IPS DF 4.7 (cell line): ENCODE measurements at regions not wholly inside any gene's neighbourhood (a gene's known extent, or its start where the extent isn't known, plus 50 kb on each side); places are given as distances from the start of the nearest gene placed in this dataset.

ENCODE experiments used
- DNase-seq: peaks from one replicate; pipeline ENCODE4 v3.0.0-alpha.2; 2013; ENCODE audit warnings: low spot score; ENCODE audit errors: extremely low read depth

DNA sequence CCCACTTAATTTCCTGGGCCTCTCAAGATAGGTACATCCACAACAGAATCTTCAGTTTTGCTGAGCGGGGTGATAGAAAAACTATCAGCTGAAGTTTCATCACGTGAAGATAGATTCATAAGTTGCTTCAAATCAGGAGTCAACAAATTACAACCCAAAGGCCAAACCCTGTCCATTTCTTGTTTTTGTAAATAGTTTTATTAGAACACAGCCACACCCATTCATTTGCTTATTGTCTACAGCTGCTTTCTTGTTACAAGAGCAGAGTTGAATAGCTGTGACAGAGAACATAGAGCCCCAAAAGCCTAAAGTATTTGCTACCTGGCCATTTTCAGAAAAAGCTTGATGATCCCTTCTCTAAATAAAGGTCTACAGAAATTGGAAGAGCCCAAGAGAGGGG lies 300.1 kb upstream of the CDH5 start:
- no peak for DNase-seq

DNA sequence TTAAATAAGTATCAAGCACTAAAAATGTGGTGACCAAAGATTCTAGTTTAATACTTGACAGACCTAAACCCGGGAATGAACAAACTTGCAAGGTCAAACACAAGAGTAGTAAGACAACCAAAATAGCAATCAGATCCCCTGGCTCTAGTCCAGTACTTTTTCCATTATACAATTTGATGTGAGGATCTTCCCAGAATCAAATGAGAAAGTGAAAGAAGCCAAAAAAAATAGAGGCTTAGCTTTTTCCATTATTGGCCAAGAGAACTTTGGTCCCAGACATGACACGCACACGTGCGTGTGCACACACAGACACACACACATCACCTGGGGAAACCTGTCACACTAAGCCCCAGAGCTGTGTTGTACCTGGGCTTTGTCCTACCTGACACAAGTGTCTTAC lies 300.6 kb upstream of the CDH5 start:
- no peak for DNase-seq

DNA sequence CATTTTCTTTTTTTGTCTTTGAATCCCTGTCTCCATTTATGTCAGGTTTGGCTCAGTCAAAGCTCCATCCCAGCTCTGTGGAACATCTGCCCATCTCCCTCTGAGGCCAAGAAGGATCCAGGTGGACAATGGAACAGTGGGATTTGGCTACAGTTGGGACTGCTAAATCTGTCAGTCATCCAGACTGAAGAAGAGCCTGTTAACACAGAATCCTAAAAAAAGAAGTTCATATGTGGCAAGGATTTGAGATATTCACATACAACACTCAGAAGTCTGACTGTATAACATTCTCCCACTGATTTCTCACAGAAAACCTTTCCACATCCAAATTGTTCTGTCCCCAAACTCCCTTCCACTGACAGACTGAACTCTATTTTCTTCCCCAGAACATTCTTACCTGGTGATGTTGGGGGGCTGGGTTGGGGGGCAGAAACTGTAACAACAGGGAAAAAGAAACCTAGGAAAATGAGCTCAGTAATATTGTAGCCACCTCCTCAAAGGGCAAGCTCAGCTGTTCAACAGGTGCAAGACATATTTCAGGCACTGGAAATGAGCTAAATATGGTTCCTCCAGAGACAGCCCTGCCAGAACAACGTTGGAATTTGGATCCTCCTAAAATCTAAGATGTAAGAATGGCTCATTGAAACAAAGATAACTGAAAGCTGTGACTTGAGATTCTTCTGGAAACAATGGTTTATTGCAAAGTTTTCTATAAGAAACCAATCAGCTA lies 301.5 kb upstream of the CDH5 start:
- no peak for DNase-seq

DNA sequence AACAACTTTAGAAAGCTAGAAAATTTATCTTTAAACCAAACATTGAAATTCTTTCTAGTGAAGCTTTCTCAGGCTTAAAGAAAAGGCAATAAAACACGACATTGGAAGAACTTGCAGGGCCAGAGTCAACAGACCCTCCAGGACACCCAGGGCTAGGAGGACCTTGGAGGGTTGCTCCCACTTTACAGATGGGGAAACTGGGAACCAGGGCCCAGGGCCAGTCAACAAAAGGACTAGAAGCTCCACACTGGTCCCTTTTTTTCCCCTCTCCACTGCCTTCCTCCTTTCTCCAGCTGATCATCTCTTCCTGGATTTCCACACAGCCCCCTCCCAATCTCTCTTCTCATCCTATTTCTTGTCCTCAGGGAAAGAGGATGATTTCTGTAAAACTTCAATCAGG lies 307.7 kb upstream of the CDH5 start:
- no peak for DNase-seq

DNA sequence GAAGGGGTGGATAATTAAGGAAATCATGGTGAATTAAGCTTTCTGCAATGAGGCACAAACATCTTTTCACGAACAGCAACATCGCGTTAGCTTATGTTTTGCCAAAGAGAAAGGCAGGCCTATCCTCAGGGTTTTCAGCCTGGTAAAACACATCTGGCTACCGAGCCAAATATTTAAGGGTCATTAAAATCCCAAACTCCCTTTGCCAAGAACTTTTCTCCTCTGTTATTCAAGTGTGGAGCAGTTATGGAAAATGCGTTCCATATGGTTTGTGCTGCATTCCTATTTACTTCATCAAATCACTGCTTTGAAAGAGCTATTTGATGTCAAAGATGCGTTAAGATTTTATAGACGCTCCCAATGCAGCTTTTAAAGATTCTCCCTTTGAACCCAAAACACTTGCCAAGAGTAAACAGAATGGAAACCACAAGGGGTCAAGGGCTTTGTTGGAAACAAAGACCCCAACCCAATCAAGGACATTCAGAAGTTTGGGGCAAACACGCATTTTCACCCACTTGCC lies 308.3 kb upstream of the CDH5 start:
- no peak for DNase-seq

DNA sequence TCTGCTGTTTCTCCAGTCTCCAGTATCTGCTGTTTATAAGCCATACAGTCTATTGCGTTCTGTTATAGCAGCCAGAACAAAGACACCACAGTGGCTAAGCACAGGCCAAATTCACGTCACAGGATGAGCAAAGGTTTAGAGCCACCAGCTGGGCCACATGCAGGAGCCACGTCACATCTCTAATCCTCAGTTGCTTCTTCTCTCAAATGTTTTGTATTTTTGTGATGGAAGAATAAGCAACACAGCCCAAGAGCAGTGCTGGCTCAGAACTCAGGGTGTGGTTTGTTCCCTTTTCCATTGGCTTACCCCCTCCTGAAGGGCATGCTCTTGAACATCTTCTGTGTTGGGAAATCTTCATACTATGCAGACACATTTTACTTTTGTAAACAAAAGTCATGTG lies 309.4 kb upstream of the CDH5 start:
- no peak for DNase-seq

DNA sequence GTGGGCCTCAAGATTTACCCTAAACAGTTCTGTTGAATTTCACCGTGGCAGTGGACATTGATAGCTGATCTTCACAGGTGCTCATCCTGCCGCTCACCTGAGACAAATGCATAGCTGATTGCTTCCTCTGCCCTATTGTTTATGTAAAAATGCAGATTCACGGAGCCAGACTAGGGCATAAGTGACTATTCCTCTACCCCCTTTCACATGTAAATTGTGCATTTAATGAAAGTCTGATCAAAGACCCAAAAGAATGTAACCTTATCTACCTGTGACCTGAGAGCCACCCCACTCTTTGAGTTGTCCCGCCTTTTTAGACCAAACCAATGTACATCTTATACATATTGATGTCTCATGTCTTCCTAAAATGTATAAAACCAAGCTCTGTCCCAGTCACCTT lies 312.4 kb upstream of the CDH5 start:
- no peak for DNase-seq

DNA sequence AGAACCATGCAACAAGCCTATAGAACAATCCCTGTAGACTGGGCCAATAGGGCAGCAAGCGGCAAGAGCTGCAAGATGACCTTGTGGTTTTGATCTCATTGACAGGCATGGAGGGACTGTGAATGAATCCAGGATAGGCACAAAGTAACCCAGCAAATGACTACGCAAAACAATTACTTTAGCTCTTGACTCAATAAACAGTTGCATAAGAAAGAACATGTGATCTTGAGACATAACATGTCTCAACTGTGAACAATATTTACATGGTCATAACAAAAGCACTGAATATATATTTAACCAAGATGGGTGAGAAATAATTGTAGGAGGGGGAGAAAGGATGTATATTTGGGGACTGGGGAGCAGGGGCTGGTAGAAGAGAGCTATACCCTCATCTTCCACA lies 313.7 kb upstream of the CDH5 start:
- no peak for DNase-seq

DNA sequence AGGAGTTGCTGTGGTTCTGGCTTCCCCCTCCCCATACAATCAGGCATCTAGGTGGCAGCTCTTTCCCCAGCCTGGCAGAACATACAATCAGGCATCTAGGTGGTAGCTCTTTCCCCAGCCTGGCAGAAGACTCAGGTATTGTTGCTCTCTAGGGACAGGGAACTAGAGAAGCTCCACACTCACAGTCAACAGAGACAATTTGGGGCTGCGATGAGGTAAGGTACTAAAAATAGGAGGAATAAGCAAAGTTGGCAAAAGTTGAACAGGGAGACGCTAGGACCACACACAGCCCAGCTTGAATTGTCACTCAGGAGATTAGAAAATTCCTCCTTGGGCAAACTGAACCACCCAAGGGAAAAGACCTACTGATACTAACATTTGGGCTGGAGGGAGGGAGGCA lies 315.5 kb upstream of the CDH5 start:
- no peak for DNase-seq

DNA sequence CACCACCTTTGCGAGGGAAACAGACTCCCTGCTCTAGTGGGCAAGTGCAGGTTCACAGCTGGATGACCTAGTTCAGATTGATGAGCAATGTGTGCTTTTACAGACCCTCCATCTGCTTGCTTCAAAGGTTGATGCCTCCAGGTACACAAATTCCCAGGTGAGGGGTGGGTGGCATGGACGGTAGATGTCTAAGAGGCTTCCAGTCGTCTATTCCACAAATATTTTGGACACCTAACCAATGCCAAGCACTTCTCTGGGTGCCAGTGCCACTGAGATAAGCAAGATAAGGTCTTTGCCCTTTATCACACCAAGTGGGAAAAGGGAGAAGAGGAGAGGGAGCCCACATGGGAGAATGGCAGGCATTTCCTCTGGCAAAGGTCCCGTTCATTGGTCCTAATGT lies 316.6 kb upstream of the CDH5 start:
- no peak for DNase-seq

DNA sequence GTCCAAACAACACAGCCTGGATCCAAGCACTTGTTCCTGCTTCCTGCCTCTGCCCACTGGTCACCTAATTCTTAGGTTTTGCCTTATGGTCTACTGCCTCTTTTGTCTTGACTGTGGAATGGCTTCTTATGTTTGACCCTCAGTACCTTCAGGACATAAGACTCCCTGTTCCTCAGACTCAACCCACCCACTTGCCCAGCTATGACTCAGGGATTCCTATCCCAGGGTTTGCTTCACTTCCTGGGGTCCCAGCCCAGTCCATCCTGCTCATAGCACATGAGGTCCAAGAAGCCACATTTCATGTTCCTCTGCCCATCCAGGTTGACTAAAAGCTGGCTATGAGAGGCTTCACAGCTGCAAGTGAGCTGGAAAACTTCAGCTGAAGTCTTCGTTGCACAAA lies 320.9 kb upstream of the CDH5 start:
- DNase-seq, result no peak

DNA sequence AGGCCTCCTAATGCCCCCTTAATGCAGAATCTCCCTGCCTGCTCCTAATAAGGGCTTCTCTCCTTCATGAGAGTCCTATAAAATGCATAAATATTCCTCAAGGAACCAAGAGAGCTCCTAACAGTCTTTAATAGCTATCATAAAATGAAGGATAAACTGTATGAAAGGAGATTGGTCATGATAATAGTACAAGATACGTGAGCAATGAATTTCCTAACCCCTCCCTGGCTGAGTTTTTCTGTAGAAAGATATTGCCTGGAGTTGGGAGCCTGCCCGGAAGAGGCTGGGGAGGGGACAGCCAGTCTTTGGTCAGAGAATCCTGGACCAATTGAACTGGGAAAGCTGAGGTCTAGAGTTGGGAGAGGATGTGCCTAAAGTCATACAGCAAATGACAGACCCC lies 321.9 kb upstream of the CDH5 start:
- no peak for DNase-seq

DNA sequence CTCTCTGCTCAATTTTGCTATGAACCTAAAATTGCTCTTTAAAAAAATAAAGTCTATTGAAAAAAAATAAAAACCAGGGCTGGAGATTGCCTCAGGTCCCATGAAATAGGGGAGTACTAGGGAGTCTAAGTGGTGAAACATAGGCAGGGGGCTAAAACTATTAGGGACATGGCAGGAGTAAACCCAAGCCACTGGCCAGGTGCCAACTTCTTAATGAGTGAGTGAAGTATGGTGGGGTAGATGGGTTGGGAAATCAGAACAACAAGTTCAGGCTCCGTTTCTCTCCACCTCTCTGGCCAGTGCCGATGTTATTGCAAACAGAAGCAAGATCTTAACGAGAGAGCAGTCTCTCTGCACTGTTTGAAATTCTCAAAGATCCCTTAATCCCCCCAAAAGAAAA lies 322.4 kb upstream of the CDH5 start:
- no peak for DNase-seq

DNA sequence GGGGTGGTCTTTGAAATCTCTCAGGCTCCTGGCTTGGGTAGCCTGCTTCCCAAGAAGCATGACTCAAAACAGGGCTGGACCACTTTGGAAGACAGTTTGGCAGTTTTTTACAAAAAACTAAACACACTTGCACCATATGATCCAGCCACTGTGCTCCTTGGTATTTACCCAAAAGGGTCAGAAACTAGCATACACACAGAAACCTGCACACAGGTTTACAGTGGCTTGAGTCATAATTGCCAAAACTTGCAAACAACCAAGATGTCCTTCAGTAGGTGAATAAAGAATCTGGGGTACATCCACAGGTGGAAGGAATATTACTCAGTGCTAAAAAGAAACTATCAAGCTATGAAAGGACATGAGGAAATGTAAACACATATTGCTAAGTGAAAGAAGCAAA lies 323.2 kb upstream of the CDH5 start:
- DNase-seq, result no peak

DNA sequence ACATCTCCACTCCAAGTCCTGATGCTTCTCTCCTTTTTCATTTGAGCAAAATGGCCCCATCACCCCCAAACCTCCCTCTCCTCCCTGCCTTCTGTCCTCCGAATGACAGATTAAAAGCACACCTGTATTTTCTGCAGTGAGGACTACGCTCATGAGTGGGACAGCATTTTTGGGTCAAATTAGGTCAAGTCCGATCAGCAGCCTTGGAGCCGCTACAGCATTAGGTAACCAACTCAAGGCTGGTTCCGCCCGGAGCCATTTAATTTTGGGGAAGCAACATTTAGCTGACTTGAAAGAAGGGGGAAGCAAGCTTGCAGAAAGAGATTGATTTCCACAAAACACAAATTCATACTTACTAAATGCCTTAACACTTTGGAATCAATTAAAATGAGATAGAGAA lies 324.1 kb upstream of the CDH5 start:
- DNase-seq, result no peak

DNA sequence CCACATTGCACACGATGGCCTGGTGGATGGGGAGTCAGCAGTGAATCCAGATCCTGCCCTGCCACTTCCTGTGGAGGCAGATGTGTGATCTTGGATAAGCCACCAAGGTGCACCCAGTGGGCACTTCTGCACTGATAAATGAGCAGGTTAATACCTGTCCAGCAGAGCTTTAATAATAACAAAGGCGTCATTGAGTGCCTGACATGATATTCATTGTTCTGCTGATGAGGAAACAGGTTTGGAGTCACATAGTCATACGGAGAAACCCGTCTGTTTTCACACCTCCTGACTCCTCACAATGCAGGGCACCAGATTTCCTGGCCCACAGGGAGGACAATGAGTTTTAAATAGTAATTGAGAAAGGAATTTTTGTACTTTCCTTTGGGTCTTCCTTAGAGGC lies 324.6 kb upstream of the CDH5 start:
- no peak for DNase-seq

DNA sequence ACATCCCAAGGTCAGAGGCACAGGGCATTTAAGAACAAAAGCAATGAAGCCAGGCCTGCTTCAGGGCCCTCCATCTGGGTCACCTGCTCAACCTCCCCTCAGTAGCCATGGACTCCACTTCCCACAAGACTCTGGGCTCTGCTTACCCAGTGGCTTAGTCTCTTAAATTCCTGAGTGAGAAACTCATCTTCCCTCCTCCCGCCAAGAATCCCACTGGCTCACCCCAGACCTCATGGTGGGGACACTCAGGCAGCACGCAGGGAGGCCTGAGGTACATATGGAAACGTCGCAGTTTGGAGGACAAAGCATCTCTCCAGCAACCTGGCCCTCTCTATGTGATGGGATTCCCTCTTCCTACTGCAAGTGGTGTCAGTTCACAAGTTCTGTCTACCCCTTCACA lies 326.7 kb upstream of the CDH5 start:
- no peak for DNase-seq

DNA sequence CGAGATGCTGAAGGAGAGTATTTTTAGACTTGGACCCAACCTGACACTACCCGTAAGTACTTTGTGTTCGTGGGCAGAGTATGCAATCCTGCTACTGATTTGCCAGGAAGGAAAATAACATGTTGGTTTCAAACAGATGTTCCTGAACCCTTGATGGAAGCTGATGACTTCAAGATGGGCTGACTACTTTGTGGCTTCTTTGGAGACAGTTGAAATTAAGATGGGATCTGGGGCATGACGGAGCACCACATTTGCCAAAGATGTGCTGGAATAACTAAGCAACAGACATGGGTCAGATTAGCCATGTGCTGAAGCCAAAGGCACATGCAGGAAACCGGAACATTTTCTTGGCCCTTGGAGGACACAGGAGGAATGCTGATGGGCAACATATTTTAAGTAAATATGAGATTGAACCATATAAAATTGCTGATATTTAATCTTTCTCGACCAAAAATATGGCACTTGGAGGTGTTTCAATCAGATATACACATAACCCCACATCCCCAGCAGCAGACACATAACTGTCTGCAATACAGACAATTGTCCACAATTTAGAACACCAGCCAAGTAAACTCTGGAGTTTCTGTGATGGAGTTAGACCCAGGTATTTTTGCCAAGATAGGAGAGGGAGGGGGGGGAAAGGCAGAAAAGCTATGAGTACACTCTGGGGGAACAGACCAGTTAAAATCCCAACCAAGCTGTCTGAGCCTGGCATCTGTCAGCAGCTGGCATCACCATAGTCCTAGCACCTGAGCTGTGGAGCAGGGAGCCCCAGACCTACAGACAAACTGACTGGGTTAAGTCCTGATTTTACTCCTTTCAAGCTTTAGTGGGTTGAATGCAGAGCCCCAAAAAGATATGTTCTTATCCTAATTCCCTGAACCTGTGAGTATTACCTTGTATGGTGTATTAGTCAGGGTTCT lies 329.4 kb upstream of the CDH5 start:
- no peak for DNase-seq

DNA sequence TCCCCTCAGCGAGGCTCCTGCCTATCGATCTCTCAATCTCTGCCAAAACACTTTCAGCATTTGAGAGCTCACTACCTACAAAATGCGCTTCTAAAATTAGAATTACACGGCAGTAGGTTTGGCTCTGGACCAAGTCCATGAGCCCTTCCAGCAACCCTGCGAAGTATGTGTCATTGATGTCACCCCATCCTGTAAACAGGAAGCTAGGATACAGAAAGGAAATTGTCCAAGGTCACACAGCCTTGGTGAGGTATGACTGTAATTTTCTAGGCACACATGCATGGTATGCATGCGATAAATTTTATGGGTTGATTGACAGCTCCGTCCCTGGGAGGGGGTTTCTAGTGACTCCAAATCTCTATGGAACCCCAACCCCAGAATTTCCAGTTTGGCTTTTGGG lies 330.3 kb upstream of the CDH5 start:
- DNase-seq, result no peak

DNA sequence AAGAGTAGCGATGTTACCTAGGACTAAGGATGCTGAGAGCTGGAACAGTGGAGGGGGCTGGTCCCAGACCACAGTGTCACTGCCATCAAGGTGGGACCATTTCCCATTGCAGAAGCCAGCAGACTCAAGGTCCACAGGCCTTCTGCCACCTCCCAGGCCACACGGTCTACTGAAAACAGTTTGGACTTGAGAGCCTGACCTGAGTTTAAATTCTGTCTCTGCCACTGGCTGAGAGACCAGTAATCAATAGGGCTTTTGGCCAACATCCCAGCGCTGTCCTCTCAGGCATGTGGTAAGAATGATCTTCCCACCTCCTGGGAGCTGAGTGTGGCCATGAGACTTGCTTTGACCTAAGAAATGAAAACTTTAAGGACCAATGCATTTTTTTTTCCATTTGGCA lies 331.4 kb upstream of the CDH5 start:
- DNase-seq, result no peak

DNA sequence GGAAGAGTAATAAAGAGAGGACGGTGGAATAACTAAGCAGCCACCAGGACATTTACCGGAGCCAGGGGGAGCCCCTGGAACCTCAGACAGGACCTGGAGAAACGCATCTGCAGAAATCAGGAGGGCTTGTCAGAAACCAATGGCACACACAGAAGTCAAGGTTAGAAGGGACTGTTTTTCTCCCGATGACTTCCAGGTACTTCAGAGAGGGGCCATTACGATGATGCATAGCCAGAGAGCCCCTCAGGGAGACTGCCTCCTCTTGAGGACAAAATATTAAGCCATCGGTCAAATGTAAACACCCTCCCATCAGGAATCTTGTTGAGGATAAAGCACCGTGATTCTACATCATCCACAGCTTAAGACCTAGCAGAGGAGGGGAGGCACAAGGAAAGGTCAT lies 333.6 kb upstream of the CDH5 start:
- no peak for DNase-seq

DNA sequence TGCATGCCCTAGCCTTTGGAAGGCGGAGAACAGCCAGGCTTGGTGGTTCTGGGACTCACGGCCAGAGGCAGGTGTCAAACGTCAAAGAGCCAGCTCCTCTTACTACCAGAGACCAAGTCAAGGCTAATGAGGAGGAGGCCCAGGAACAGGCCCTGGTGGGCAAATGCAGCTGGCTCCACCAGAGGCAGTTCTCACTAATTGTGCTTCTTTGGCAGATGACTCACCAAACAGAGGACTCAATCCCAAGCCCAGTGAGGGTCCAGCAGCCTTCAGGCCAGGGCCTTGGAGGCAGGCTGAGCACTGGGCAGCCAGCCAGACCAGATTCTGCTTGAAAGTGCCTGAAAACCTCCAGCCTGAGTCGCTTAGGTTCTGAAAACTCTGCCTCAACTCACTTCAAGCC lies 336.5 kb upstream of the CDH5 start:
- DNase-seq, result no peak
